Loucy (cell line): ENCODE measurements at regions not wholly inside any gene's neighbourhood (a gene's known extent, or its start where the extent isn't known, plus 50 kb on each side); places are given as distances from the start of the nearest gene placed in this dataset.

Source experiments
- H2AFZ ChIP-seq: fragments of 200-600 bp; sonication (generic); 2 replicates; pipeline ENCODE4 v1.6.0; 2016; ENCODE audit warnings: antibody characterized with exemption, mild to moderate bottlenecking, low read length, moderate library complexity
- H3F3A ChIP-seq: fragments of 200-600 bp; 2 replicates; pipeline ENCODE4 v1.6.0; 2016; ENCODE audit warnings: antibody characterized with exemption, low read depth, mild to moderate bottlenecking
- H3K27me3 ChIP-seq: fragments of 200-600 bp; sonication (generic); 2 replicates; pipeline ENCODE4 v1.6.1; 2014; ENCODE audit warnings: low read length, mild to moderate bottlenecking; ENCODE audit not compliant: insufficient read depth, poor library complexity, severe bottlenecking
- H3K36me3 ChIP-seq: fragments of 200-600 bp; sonication (generic); 2 replicates; pipeline ENCODE4 v1.6.1; 2016; ENCODE audit warnings: low read length; ENCODE audit not compliant: insufficient read depth
- H3K4me1 ChIP-seq: fragments of 200-600 bp; sonication (generic); 2 replicates; pipeline ENCODE4 v1.5.1; 2014; ENCODE audit warnings: low read length, mild to moderate bottlenecking; ENCODE audit not compliant: insufficient read depth, poor library complexity, severe bottlenecking
- H3K4me2 ChIP-seq: fragments of 200-600 bp; sonication (generic); 2 replicates; pipeline ENCODE4 v1.6.0; 2014; ENCODE audit warnings: antibody characterized with exemption, low read length, low read depth, mild to moderate bottlenecking; ENCODE audit not compliant: poor library complexity, severe bottlenecking
- H3K4me3 ChIP-seq: fragments of 200-600 bp; sonication (generic); 2 replicates; pipeline ENCODE4 v1.5.1; 2014; ENCODE audit warnings: low read length, mild to moderate bottlenecking, mixed read lengths; ENCODE audit not compliant: poor library complexity, severe bottlenecking
- H3K79me2 ChIP-seq: fragments of 200-600 bp; sonication (generic); 2 replicates; pipeline ENCODE4 v1.6.1; 2014; ENCODE audit warnings: low read length; ENCODE audit not compliant: insufficient read depth
- H3K9ac ChIP-seq: fragments of 200-600 bp; sonication (generic); 2 replicates; pipeline ENCODE4 v1.6.0; 2014; ENCODE audit warnings: mild to moderate bottlenecking, low read depth, low read length, moderate library complexity; ENCODE audit not compliant: poor library complexity, severe bottlenecking
- H3K9me2 ChIP-seq: fragments of 200-600 bp; sonication (generic); replicated peaks from 2 replicates; pipeline ENCODE4 v1.6.1; 2016; ENCODE audit warnings: low read depth, low read length, mixed read lengths
- H3K9me3 ChIP-seq: fragments of 200-600 bp; sonication (generic); 2 replicates; pipeline ENCODE4 v1.6.1; 2014; ENCODE audit warnings: mild to moderate bottlenecking, antibody characterized with exemption, low read length, low read depth; ENCODE audit not compliant: insufficient read depth
- H4K20me1 ChIP-seq: fragments of 200-600 bp; sonication (generic); 2 replicates; pipeline ENCODE4 v1.6.0; 2014; ENCODE audit warnings: antibody characterized with exemption, low read length, mild to moderate bottlenecking; ENCODE audit not compliant: insufficient read depth, poor library complexity, severe bottlenecking
- EZH2phosphoT487 ChIP-seq: fragments of 200-600 bp; IDR thresholded peaks from 2 replicates; pipeline ENCODE4 v1.6.1; 2018; ENCODE audit warnings: antibody characterized with exemption, mild to moderate bottlenecking, moderate library complexity, borderline replicate concordance
- TF ChIP-seq, protein P1 (sequence below): fragments of 200-600 bp; sonication (generic); conservative IDR thresholded peaks from 2 replicates; pipeline ENCODE4 v1.5.1; 2014; ENCODE audit warnings: mild to moderate bottlenecking, antibody characterized with exemption, low read length

DNA sequence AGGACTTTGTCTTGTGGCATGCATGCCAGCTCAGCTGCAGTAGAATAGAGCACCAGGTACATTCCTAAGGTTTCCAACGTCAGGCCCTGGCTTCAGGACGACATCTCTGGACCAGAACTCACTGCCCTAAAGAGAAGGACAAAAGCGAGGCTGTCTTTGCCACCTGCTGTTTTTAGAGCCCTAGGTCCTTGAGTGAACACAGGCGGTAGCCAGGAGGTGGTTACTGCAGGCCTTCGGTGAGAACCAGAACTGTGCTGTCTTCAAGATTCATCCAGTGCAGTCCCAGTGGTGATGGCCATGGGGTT lies 288.9 kb upstream of the CDH18 start:
- no peaks in the 10 kb centered on the region for H3K79me2 ChIP-seq
- H4K20me1 ChIP-seq, result no peaks in the 10 kb centered on the region
- H2AFZ ChIP-seq, result no peak overlapping the region
- no peak for TF ChIP-seq EZH2phosphoT487
- TF ChIP-seq, protein P1, sequence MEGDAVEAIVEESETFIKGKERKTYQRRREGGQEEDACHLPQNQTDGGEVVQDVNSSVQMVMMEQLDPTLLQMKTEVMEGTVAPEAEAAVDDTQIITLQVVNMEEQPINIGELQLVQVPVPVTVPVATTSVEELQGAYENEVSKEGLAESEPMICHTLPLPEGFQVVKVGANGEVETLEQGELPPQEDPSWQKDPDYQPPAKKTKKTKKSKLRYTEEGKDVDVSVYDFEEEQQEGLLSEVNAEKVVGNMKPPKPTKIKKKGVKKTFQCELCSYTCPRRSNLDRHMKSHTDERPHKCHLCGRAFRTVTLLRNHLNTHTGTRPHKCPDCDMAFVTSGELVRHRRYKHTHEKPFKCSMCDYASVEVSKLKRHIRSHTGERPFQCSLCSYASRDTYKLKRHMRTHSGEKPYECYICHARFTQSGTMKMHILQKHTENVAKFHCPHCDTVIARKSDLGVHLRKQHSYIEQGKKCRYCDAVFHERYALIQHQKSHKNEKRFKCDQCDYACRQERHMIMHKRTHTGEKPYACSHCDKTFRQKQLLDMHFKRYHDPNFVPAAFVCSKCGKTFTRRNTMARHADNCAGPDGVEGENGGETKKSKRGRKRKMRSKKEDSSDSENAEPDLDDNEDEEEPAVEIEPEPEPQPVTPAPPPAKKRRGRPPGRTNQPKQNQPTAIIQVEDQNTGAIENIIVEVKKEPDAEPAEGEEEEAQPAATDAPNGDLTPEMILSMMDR, result no peak
- no peak overlapping the region for H3K4me2 ChIP-seq
- no peaks in the 10 kb centered on the region for H3K4me1 ChIP-seq
- H3K27me3 ChIP-seq, result no peaks in the 10 kb centered on the region
- no peaks in the 10 kb centered on the region for H3K9me2 ChIP-seq
- no peak overlapping the region for H3K4me3 ChIP-seq
- H3K9ac ChIP-seq, result no peak overlapping the region
- H3K9me3 ChIP-seq, result no peaks in the 10 kb centered on the region; the same call in 1 of the 2 replicates
- H3K36me3 ChIP-seq, result no peaks in the 10 kb centered on the region
- H3F3A ChIP-seq, result no peaks in the 10 kb centered on the region

GRCh38 chr5:20276061-20276958 lies 288.3 kb upstream of the CDH18 start:
- Histone ChIP-seq H3K9ac (no peak overlapping the region), H3K79me2 (no peaks in the 10 kb centered on the region), H4K20me1 (no peaks in the 10 kb centered on the region), H3K9me2 (no peaks in the 10 kb centered on the region), H3F3A (no peaks in the 10 kb centered on the region), H3K4me2 (no peak overlapping the region), H3K9me3 (no peaks in the 10 kb centered on the region; the same call in 1 of the 2 replicates), H3K4me3 (no peak overlapping the region), H3K36me3 (no peaks in the 10 kb centered on the region), H2AFZ (no peak overlapping the region), H3K4me1 (no peaks in the 10 kb centered on the region), H3K27me3 (no peaks in the 10 kb centered on the region)
- TF ChIP-seq, protein P1, result no peak
- TF ChIP-seq EZH2phosphoT487, result no peak

DNA sequence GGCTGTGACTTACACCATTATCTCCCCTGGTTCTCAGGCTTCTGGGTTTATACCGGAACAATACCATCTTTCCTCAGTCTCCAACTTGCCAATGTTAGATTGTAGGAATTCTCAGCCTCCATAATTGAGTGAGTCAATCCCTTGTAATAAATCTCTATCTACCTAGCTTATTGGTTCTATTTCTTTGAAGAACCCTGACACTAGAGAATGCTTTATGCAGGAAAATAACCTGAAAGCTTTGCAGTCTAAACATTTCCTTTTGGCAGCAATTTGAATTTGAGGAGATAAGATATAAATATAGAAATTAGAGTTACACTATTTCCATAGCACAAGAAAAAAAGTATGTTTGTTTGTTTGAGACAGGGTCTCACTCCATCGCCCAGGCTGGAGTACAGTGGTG lies 278.1 kb upstream of the CDH18 start:
- Histone ChIP-seq H4K20me1 (no peaks in the 10 kb centered on the region), H3K27me3 (no peaks in the 10 kb centered on the region), H3K36me3 (no peaks in the 10 kb centered on the region), H3K4me2 (no peak overlapping the region), H3K9me2 (no peaks in the 10 kb centered on the region), H3K4me1 (no peaks in the 10 kb centered on the region), H3K9ac (no peak overlapping the region), H3K79me2 (no peaks in the 10 kb centered on the region), H3K4me3 (no peak overlapping the region), H3K9me3 (no peaks in the 10 kb centered on the region), H2AFZ (no peak overlapping the region), H3F3A (no peaks in the 10 kb centered on the region)
- TF ChIP-seq, protein P1, result no peak
- TF ChIP-seq EZH2phosphoT487, result no peak
